HEK293 (cell line): ENCODE measurements at regions not wholly inside any gene's neighbourhood (a gene's known extent, or its start where the extent isn't known, plus 50 kb on each side); places are given as distances from the start of the nearest gene placed in this dataset.

Experiments used
- CTCF ChIA-PET: fragments of 350-600 bp; formaldehyde crosslinking; extraction: SDS; loops from one replicate; lab custom pipeline; 2021; ENCODE audit warnings: antibody characterized with exemption; lab: Yijun Ruan, JAX
- POLR2A ChIA-PET: fragments of 300-600 bp; formaldehyde crosslinking; extraction: SDS; loops from one replicate; lab custom pipeline; 2020; ENCODE audit warnings: antibody characterized with exemption, inconsistent platforms; lab: Yijun Ruan, JAX
- H3K27ac ChIP-seq: fragments of 200-500 bp; sonication (Bioruptor generic); 2 replicates; pipeline ENCODE4 v1.5.1; 2014; ENCODE audit warnings: low read depth, low read length, control low read depth, inconsistent platforms; ENCODE audit errors: extremely low read depth
- H3K36me3 ChIP-seq, 2 experiments: fragments of 200-500 bp in 1 of 2; sonication (Bioruptor generic) in 1 of 2; 1 replicate in 1 of 2; 2 replicates in 1 of 2; pipeline ENCODE4 v1.5.1; 2014 to 2017; ENCODE audit warnings: inconsistent platforms in 2 of 2, low read length in 2 of 2; ENCODE audit not compliant: control insufficient read depth in 2 of 2, insufficient read depth in 1 of 2
- H3K4me1 ChIP-seq: fragments of 200-500 bp; sonication (Bioruptor generic); 2 replicates; pipeline ENCODE4 v1.5.1; 2014; ENCODE audit warnings: mild to moderate bottlenecking, low read length, inconsistent platforms; ENCODE audit not compliant: control insufficient read depth, insufficient read depth
- H3K4me3 ChIP-seq: 2 replicates; pipeline ENCODE4 v1.5.1; 2011; ENCODE audit warnings: low read depth, mild to moderate bottlenecking, control low read depth, low read length, moderate library complexity
- H3K9me3 ChIP-seq: fragments of 200-500 bp; sonication (Bioruptor generic); 2 replicates; pipeline ENCODE4 v1.5.1; 2014; ENCODE audit warnings: low read depth, low read length, inconsistent platforms; ENCODE audit not compliant: control insufficient read depth, insufficient read depth
- BCL11A ChIP-seq: fragments of 450-650 bp; formaldehyde crosslinking; IDR thresholded peaks from 2 replicates; pipeline ENCODE4 v1.5.1; 2016; ENCODE audit warnings: low read depth, missing biosample characterization, missing genetic modification characterization
- PATZ1 ChIP-seq: fragments of 450-650 bp; formaldehyde crosslinking; IDR thresholded peaks from 2 replicates; pipeline ENCODE4 v1.5.1; 2016; ENCODE audit warnings: missing biosample characterization, missing genetic modification characterization
- ZBTB11 ChIP-seq: fragments of 450-650 bp; formaldehyde crosslinking; conservative IDR thresholded peaks from 2 replicates; pipeline ENCODE4 v1.5.1; 2016; ENCODE audit warnings: low read depth, missing biosample characterization, missing genetic modification characterization
- ZFP69B ChIP-seq: fragments of 450-650 bp; formaldehyde crosslinking; IDR thresholded peaks from 2 replicates; pipeline ENCODE4 v1.5.1; 2016; ENCODE audit warnings: missing biosample characterization, missing genetic modification characterization
- ZNF114 ChIP-seq: fragments of 450-650 bp; formaldehyde crosslinking; IDR thresholded peaks from 2 replicates; pipeline ENCODE4 v1.5.0; 2017; ENCODE audit warnings: missing biosample characterization, missing genetic modification characterization
- ZNF148 ChIP-seq: fragments of 450-650 bp; formaldehyde crosslinking; IDR thresholded peaks from 2 replicates; pipeline ENCODE4 v1.5.0; 2017; ENCODE audit warnings: missing biosample characterization, missing genetic modification characterization, borderline replicate concordance
- ZNF184 ChIP-seq: fragments of 450-650 bp; IDR thresholded peaks from 2 replicates; pipeline ENCODE4 v1.5.1; 2018; ENCODE audit warnings: missing biosample characterization, mild to moderate bottlenecking, missing genetic modification characterization
- ZNF280C ChIP-seq: fragments of 450-650 bp; formaldehyde crosslinking; IDR thresholded peaks from 2 replicates; pipeline ENCODE4 v1.5.1; 2016; ENCODE audit warnings: missing biosample characterization, missing genetic modification characterization
- ZNF354C ChIP-seq: fragments of 450-650 bp; formaldehyde crosslinking; IDR thresholded peaks from 2 replicates; pipeline ENCODE4 v1.5.1; 2016; ENCODE audit warnings: missing biosample characterization, missing genetic modification characterization, low read depth, borderline replicate concordance
- ZNF398 ChIP-seq: fragments of 450-650 bp; formaldehyde crosslinking; IDR thresholded peaks from 2 replicates; pipeline ENCODE4 v1.5.1; 2017; ENCODE audit warnings: missing biosample characterization, missing genetic modification characterization
- ZNF549 ChIP-seq: fragments of 450-650 bp; IDR thresholded peaks from 2 replicates; pipeline ENCODE4 v1.5.1; 2018; ENCODE audit warnings: missing biosample characterization, missing genetic modification characterization, mild to moderate bottlenecking, inconsistent platforms, moderate library complexity
- ZNF580 ChIP-seq: fragments of 450-650 bp; formaldehyde crosslinking; IDR thresholded peaks from 2 replicates; pipeline ENCODE4 v1.5.1; 2016; ENCODE audit warnings: missing biosample characterization, missing genetic modification characterization
- ZNF626 ChIP-seq: fragments of 450-650 bp; sonication (Bioruptor Pico); formaldehyde crosslinking; IDR thresholded peaks from 2 replicates; pipeline ENCODE4 v1.5.1; 2018; ENCODE audit warnings: missing biosample characterization, missing genetic modification characterization, inconsistent platforms
- ZNF639 ChIP-seq: fragments of 450-650 bp; formaldehyde crosslinking; IDR thresholded peaks from 2 replicates; pipeline ENCODE4 v1.5.1; 2016; ENCODE audit warnings: missing biosample characterization, missing genetic modification characterization
- ZNF654 ChIP-seq: fragments of 450-650 bp; formaldehyde crosslinking; IDR thresholded peaks from 2 replicates; pipeline ENCODE4 v1.5.1; 2016; ENCODE audit warnings: low read depth, missing biosample characterization, missing genetic modification characterization
- ZNF664 ChIP-seq: fragments of 450-650 bp; formaldehyde crosslinking; IDR thresholded peaks from 2 replicates; pipeline ENCODE4 v1.5.1; 2016; ENCODE audit warnings: missing biosample characterization, missing genetic modification characterization
- ZNF76 ChIP-seq: fragments of 450-650 bp; formaldehyde crosslinking; IDR thresholded peaks from 2 replicates; pipeline ENCODE4; 2016; ENCODE audit warnings: low read depth, missing biosample characterization, missing genetic modification characterization, borderline replicate concordance

- TF ChIP-seq ZBTB11 (tag by site-specific recombination) (no peak), ZNF354C (no peak), PATZ1 (tag by site-specific recombination) (no peak)
These were observed 529.4 kb downstream of the CCDC85A start (continued) for GRCh38 chr2:56713161-56713676.

- CTCF ChIA-PET: no interaction called here
- Histone ChIP-seq H3K36me3 (no peaks in the 10 kb centered on the region), H3K9me3 (no peaks in the 10 kb centered on the region), H3K27ac (no peak overlapping the region), H3K4me3 (no peak overlapping the region), H3K4me1 (no peaks in the 10 kb centered on the region)
- TF ChIP-seq ZNF549 (tag by site-specific recombination): no peak
- TF ChIP-seq ZNF580 (tag by site-specific recombination): no peak
- no peak for TF ChIP-seq ZNF654 (tag by site-specific recombination)
- TF ChIP-seq ZNF626 (tag by site-specific recombination): no peak
- TF ChIP-seq ZNF280C: no peak
- TF ChIP-seq ZNF76: no peak
- no peak for TF ChIP-seq ZNF639 (tag by site-specific recombination)
- TF ChIP-seq ZNF398 (tag by site-specific recombination): no peak
- TF ChIP-seq ZNF148 (tag by site-specific recombination): no peak
- no peak for TF ChIP-seq ZNF114
- TF ChIP-seq ZFP69B: no peak
- no peak for TF ChIP-seq ZNF184 (tag by site-specific recombination)
- no peak for TF ChIP-seq BCL11A (tag by site-specific recombination)
- TF ChIP-seq ZNF664 (tag by site-specific recombination): no peak
- POLR2A ChIA-PET: no interaction called here
These were observed 530.2 kb downstream of the CCDC85A start for GRCh38 chr2:56713978-56714377.
